A673 (cell line): ENCODE measurements at regions not wholly inside any gene's neighbourhood (a gene's known extent, or its start where the extent isn't known, plus 50 kb on each side); places are given as distances from the start of the nearest gene placed in this dataset.
"Not testable (repeated sequence)": the region's sequence is repeated elsewhere in the genome, so short reads cannot be mapped to it uniquely, and the experiment has no call there.

ENCODE experiments used
- BruUV-seq: library from RNA; stranded (reverse); fragments of 400-500 nt; replicated peaks from 2 replicates; lab custom pipeline; 2021; lab: Mats Ljungman, UMichigan
- CTCF ChIA-PET: fragments of 300-600 bp; sonication (Branson Sonifier 250); formaldehyde crosslinking; loops from one replicate; lab custom pipeline; 2022; ENCODE audit warnings: antibody characterized with exemption; lab: Charles Lee
- POLR2A ChIA-PET: fragments of 300-600 bp; sonication (Branson Sonifier 250); formaldehyde crosslinking; loops from one replicate; lab custom pipeline; 2022; ENCODE audit warnings: antibody characterized with exemption; ENCODE audit not compliant: low non-redundant PET; lab: Charles Lee
- DNase-seq: peaks from one replicate; pipeline ENCODE4 v3.0.0-alpha.2; 2015; ENCODE audit warnings: low spot score
- H3K27ac ChIP-seq: fragments of 200-600 bp; sonication (generic); 2 replicates; pipeline ENCODE4 v1.5.1; 2016; ENCODE audit warnings: mixed run types, low read depth, mild to moderate bottlenecking, mixed read lengths, antibody characterized with exemption, low read length; ENCODE audit not compliant: poor library complexity, severe bottlenecking
- H3K27me3 ChIP-seq: fragments of 200-600 bp; sonication (generic); replicated peaks from 2 replicates; pipeline ENCODE4 v1.6.1; 2017; ENCODE audit warnings: mixed run types, low read depth, mild to moderate bottlenecking, mixed read lengths, antibody characterized with exemption, low read length; ENCODE audit not compliant: insufficient read depth, poor library complexity
- H3K36me3 ChIP-seq: fragments of 200-600 bp; sonication (generic); 2 replicates; pipeline ENCODE4 v1.6.1; 2016; ENCODE audit warnings: mixed run types, mild to moderate bottlenecking, mixed read lengths, antibody characterized with exemption, low read length; ENCODE audit not compliant: insufficient read depth, poor library complexity, severe bottlenecking
- H3K4me1 ChIP-seq: fragments of 200-600 bp; sonication (generic); 2 replicates; pipeline ENCODE4 v1.6.1; 2017; ENCODE audit warnings: mixed run types, mild to moderate bottlenecking, mixed read lengths, antibody characterized with exemption, low read length; ENCODE audit not compliant: insufficient read depth, poor library complexity, severe bottlenecking
- H3K4me3 ChIP-seq: fragments of 200-600 bp; sonication (generic); 2 replicates; pipeline ENCODE4 v1.5.1; 2016; ENCODE audit warnings: low read depth, mixed run types, mild to moderate bottlenecking, mixed read lengths, low read length; ENCODE audit not compliant: poor library complexity, severe bottlenecking
- H3K9me3 ChIP-seq: fragments of 200-600 bp; sonication (generic); 2 replicates; pipeline ENCODE4 v1.6.1; 2016; ENCODE audit warnings: mixed run types, low read depth, mild to moderate bottlenecking, mixed read lengths, antibody characterized with exemption, low read length; ENCODE audit not compliant: poor library complexity, severe bottlenecking
- CTCF ChIP-seq: fragments of 300-800, 200-600 bp; sonication (generic); conservative IDR thresholded peaks from 2 replicates; pipeline ENCODE4 v1.5.1; 2017; ENCODE audit warnings: low read depth, mild to moderate bottlenecking, antibody characterized with exemption, low read length, moderate library complexity, mixed read lengths
- EZH2 ChIP-seq: fragments of 200-600 bp; sonication (generic); IDR thresholded peaks from 2 replicates; pipeline ENCODE4 v1.6.1; 2017; ENCODE audit warnings: borderline replicate concordance, low read depth, mild to moderate bottlenecking, mixed read lengths, antibody characterized with exemption, low read length; ENCODE audit not compliant: poor library complexity, severe bottlenecking
- intact Hi-C: fragments of 100-400 bp; cut with micrococcal nuclease; formaldehyde crosslinking; loops from one replicate; pipeline ENCODE4 v1.10.0; 2022; ENCODE audit not compliant: unreplicated experiment

DNA sequence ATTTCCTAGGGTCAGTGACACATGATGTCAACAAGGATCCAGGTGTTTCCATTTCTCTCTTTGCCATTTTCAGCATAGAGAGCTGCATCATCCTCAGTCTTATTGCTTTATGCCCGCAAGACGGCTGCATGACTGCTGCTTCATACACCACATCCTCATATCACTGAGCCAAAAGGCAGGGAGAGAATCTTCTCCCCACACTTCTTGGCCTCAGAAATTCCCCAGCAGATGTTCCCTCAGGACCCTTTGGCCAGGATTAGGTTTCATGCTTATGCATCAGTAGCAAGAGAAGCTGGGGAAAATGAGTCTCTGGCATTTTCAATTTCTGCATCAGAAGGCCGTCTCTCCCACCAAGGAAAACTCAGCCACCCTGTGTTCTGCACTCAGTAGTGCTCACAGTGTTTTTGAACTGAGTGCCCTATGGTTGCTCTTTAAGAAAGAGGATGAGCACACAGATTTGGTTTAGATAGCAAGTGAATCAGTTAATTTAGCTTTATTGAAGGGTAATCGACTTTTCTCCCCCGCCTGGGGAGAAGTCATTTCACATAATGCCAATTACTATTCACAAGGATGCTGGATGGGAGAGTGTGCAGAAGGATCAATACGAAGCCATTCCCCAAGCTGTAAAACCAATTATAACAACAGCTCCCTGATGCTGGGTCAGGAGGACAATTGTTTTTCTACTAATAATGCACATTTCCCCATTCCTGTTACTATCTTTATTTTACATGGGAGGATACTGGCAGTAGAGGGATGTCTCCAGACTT, 360.2 kb downstream of the HHIPL2 start:
- BruUV-seq = no TSS peak
- no peaks in the 10 kb centered on the region for H3K36me3 ChIP-seq
- no peaks in the 10 kb centered on the region for H3K9me3 ChIP-seq
- no peak for TF ChIP-seq CTCF
- TF ChIP-seq EZH2 = no peak
- ChIA-PET POLR2A (no interaction called here), CTCF (no interaction called here)
- no peaks in the 10 kb centered on the region for H3K27me3 ChIP-seq
- no peak for DNase-seq
- no peak overlapping the region for H3K4me3 ChIP-seq
- no peak overlapping the region for H3K27ac ChIP-seq
- intact Hi-C loops = no loop called here
- no peaks in the 10 kb centered on the region for H3K4me1 ChIP-seq

DNA sequence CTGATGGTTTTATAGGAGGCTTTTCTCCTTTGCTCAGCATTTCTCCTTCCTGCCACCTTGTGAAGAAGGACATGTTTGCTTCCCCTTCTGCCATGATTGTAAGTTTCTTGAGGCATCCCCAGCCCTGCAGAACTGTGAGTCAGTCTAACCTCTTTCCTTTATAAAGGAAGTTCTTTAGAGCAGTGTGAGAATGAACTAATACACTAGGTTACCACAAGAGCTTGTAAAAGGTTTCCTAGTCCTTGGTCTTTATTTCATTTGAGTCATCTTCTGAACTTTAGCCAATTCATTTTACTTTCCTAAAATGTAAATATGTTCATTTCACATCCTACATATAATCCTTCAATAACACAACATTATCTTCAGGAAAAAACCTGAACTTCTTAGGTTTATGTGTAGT, 365.3 kb downstream of the HHIPL2 start:
- CTCF ChIA-PET = no interaction called here
- no TSS peak for BruUV-seq
- POLR2A ChIA-PET = no interaction called here

DNA sequence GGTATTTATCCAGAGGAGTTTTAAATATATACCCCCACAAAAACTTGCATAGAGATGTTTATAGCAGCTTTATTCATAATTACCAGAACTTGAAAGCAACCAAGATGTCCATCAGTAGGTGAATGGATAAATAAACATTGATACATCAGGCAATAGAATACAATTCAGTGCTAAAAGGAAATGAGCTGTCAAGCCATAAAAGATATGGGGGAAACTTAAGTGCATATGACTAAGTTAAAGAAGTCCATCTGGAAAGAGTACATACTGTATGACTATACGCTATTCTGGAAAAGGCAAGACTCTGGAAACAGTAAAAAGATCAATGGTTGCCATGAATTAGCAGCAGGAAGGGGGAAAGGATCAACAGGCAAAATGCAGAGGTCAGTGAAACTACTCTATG, 366.7 kb downstream of the HHIPL2 start:
- POLR2A ChIA-PET = no interaction called here
- intact Hi-C loops = no loop called here
- CTCF ChIA-PET = no interaction called here

More for the DNA sequence above, 365.3 kb downstream of the HHIPL2 start:
- intact Hi-C loops = no loop called here
- Histone ChIP-seq H3K4me1 (no peaks in the 10 kb centered on the region), H3K4me3 (no peak overlapping the region), H3K27ac (no peak overlapping the region), H3K27me3 (no peaks in the 10 kb centered on the region), H3K36me3 (no peaks in the 10 kb centered on the region), H3K9me3 (no peaks in the 10 kb centered on the region)
- TF ChIP-seq CTCF = no peak
- TF ChIP-seq EZH2 = no peak
- DNase-seq = no peak

DNA sequence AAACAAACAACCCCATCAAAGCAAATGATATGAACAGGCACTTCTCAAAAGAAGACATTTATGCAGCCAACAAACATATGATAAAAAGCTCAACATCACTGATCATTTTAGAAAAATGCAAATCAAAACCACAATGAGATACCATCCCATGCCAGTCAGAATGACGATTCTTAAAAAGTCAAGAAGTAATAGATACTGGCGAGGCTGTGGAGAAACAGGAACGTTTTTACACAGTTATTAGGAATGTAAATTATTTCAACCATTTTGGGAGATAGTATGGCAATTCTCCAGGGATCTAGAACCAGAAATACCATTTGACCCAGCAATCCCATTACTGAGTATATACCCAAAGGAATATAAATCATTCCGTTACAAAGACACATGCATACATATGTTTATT, 370.4 kb downstream of the HHIPL2 start:
- CTCF ChIA-PET, DNase-seq, POLR2A ChIA-PET: not testable (repeated sequence)

More for the DNA sequence above, 366.7 kb downstream of the HHIPL2 start:
- no peaks in the 10 kb centered on the region for H3K9me3 ChIP-seq
- H3K4me1 ChIP-seq = no peaks in the 10 kb centered on the region
- TF ChIP-seq CTCF = no peak
- no peak for TF ChIP-seq EZH2
- no peak overlapping the region for H3K27ac ChIP-seq
- no TSS peak for BruUV-seq
- no peak overlapping the region for H3K4me3 ChIP-seq
- no peaks in the 10 kb centered on the region for H3K27me3 ChIP-seq
- no peak for DNase-seq
- no peaks in the 10 kb centered on the region for H3K36me3 ChIP-seq

More for the DNA sequence above, 370.4 kb downstream of the HHIPL2 start:
- H3K4me1 ChIP-seq, H3K36me3 ChIP-seq, H3K27me3 ChIP-seq, BruUV-seq, H3K4me3 ChIP-seq, H3K27ac ChIP-seq, H3K9me3 ChIP-seq: not testable (repeated sequence)
- intact Hi-C loops = loop anchor here (10.0 kb wide), 1 partner anchor 277 kb away; no protein-coding TSS in a partner anchor
